ENCODE measurements at regions not wholly inside any gene's neighbourhood (a gene's known extent, or its start where the extent isn't known, plus 50 kb on each side); places are given as distances from the start of the nearest gene placed in this dataset.

GRCh38 chr20:57080796-57081195 is 185.6 kb downstream of the BMP7 start:
- CTCF ChIA-PET: no interaction called here
- POLR2A ChIA-PET: no interaction called here
- TF ChIP-seq BHLHE40 (IDR thresholded peaks at IDR 0.05; ENCODE audit: borderline replicate concordance) (no peak), FOXA1 (IDR thresholded peaks at IDR 0.05) (no peak), HDGF (IDR thresholded peaks at IDR 0.05; ENCODE audit: borderline replicate concordance) (no peak), SP1 (IDR thresholded peaks at IDR 0.05) (no peak), PKNOX1 (IDR thresholded peaks at IDR 0.05) (no peak), ZNF384 (IDR thresholded peaks at IDR 0.05) (no peak), L3MBTL2 (conservative IDR thresholded peaks at IDR 0.05) (no peak), SUZ12 (IDR thresholded peaks at IDR 0.05) (no peak), TARDBP (IDR thresholded peaks at IDR 0.05) (no peak), CTBP1 (IDR thresholded peaks at IDR 0.05; ENCODE audit: borderline replicate concordance) (no peak), FOXK2 (IDR thresholded peaks at IDR 0.05) (no peak), ARNT (IDR thresholded peaks at IDR 0.05) (no peak), ELF4 (IDR thresholded peaks at IDR 0.05) (no peak), FOXM1 (IDR thresholded peaks at IDR 0.05; ENCODE audit: borderline replicate concordance) (no peak), LEF1 (IDR thresholded peaks at IDR 0.05; ENCODE audit: borderline replicate concordance) (no peak), NFRKB (IDR thresholded peaks at IDR 0.05) (no peak)
- DNase-seq (ENCODE audit: extremely low spot score): no peak

- ChIA-PET CTCF (interaction anchor here (0.7 kb wide), 1 partner anchor 8 kb away, joined by 3 read pairs; no protein-coding TSS in a partner anchor), POLR2A (no interaction called here)
These were observed 184.0 kb downstream of the BMP7 start for GRCh38 chr20:57082357-57082945.

GRCh38 chr20:57083072-57083471 is 183.4 kb downstream of the BMP7 start:
- POLR2A ChIA-PET: no interaction called here
- TF ChIP-seq FOXA1 (IDR thresholded peaks at IDR 0.05) (no peak), SUZ12 (IDR thresholded peaks at IDR 0.05) (no peak), BHLHE40 (IDR thresholded peaks at IDR 0.05; ENCODE audit: borderline replicate concordance) (no peak), L3MBTL2 (conservative IDR thresholded peaks at IDR 0.05) (no peak), LEF1 (IDR thresholded peaks at IDR 0.05; ENCODE audit: borderline replicate concordance) (no peak), SP1 (IDR thresholded peaks at IDR 0.05) (no peak), FOXK2 (IDR thresholded peaks at IDR 0.05) (no peak), PKNOX1 (IDR thresholded peaks at IDR 0.05) (no peak), ZNF384 (IDR thresholded peaks at IDR 0.05) (no peak), TARDBP (IDR thresholded peaks at IDR 0.05) (no peak)
- CTCF ChIA-PET: no interaction called here
- DNase-seq (ENCODE audit: extremely low spot score): no peak

More at GRCh38 chr20:57082357-57082945, 184.0 kb downstream of the BMP7 start:
- TF ChIP-seq ZNF384 (IDR thresholded peaks at IDR 0.05): no peak
- no peak for TF ChIP-seq CTBP1 (IDR thresholded peaks at IDR 0.05; ENCODE audit: borderline replicate concordance)
- no peak for TF ChIP-seq FOXM1 (IDR thresholded peaks at IDR 0.05; ENCODE audit: borderline replicate concordance)
- DNase-seq (ENCODE audit: extremely low spot score): no peak

- CTCF ChIA-PET: interaction anchor here (0.6 to 1.1 kb wide), 2 partner anchors 187 to 259 kb away, joined by 4 to 8 read pairs; no protein-coding TSS in a partner anchor
- DNase-seq (ENCODE audit: extremely low spot score): no peak
- POLR2A ChIA-PET: no interaction called here
- TF ChIP-seq ELF4 (IDR thresholded peaks at IDR 0.05) (no peak), FOXA1 (IDR thresholded peaks at IDR 0.05) (no peak), LEF1 (IDR thresholded peaks at IDR 0.05; ENCODE audit: borderline replicate concordance) (no peak), HDGF (IDR thresholded peaks at IDR 0.05; ENCODE audit: borderline replicate concordance) (no peak), FOXK2 (IDR thresholded peaks at IDR 0.05) (no peak), SUZ12 (IDR thresholded peaks at IDR 0.05) (no peak), L3MBTL2 (conservative IDR thresholded peaks at IDR 0.05) (no peak), ARNT (IDR thresholded peaks at IDR 0.05) (no peak), BHLHE40 (IDR thresholded peaks at IDR 0.05; ENCODE audit: borderline replicate concordance) (no peak), SP1 (IDR thresholded peaks at IDR 0.05) (no peak), FOXM1 (IDR thresholded peaks at IDR 0.05; ENCODE audit: borderline replicate concordance) (no peak), TARDBP (IDR thresholded peaks at IDR 0.05) (no peak), NFRKB (IDR thresholded peaks at IDR 0.05) (no peak), ZNF384 (IDR thresholded peaks at IDR 0.05) (no peak), PKNOX1 (IDR thresholded peaks at IDR 0.05) (no peak), CTBP1 (IDR thresholded peaks at IDR 0.05; ENCODE audit: borderline replicate concordance) (no peak)
These were observed 180.4 kb downstream of the BMP7 start for GRCh38 chr20:57086066-57086465.

GRCh38 chr20:57087102-57087501 is 179.3 kb downstream of the BMP7 start:
- POLR2A ChIA-PET: no interaction called here
- CTCF ChIA-PET: interaction anchor here (1.1 kb wide), 1 partner anchor 258 kb away, joined by 4 read pairs; no protein-coding TSS in a partner anchor

More at GRCh38 chr20:57087102-57087501, 179.3 kb downstream of the BMP7 start:
- TF ChIP-seq TARDBP (IDR thresholded peaks at IDR 0.05): no peak
- no peak for TF ChIP-seq PKNOX1 (IDR thresholded peaks at IDR 0.05)
- TF ChIP-seq L3MBTL2 (conservative IDR thresholded peaks at IDR 0.05): no peak
- TF ChIP-seq NFRKB (IDR thresholded peaks at IDR 0.05): no peak
- TF ChIP-seq ARNT (IDR thresholded peaks at IDR 0.05): no peak
- TF ChIP-seq SUZ12 (IDR thresholded peaks at IDR 0.05): no peak
- TF ChIP-seq CTBP1 (IDR thresholded peaks at IDR 0.05; ENCODE audit: borderline replicate concordance): no peak
- no peak for TF ChIP-seq LEF1 (IDR thresholded peaks at IDR 0.05; ENCODE audit: borderline replicate concordance)
- TF ChIP-seq HDGF (IDR thresholded peaks at IDR 0.05; ENCODE audit: borderline replicate concordance): no peak
- TF ChIP-seq ELF4 (IDR thresholded peaks at IDR 0.05): no peak
- no peak for TF ChIP-seq BHLHE40 (IDR thresholded peaks at IDR 0.05; ENCODE audit: borderline replicate concordance)
- no peak for DNase-seq (ENCODE audit: extremely low spot score)

All from HEK293T (cell line).